Kidney (tissue), 13 donors: ENCODE measurements at regions not wholly inside any gene's neighbourhood (a gene's known extent, or its start where the extent isn't known, plus 50 kb on each side); places are given as distances from the start of the nearest gene placed in this dataset.

Experiments used
- DNase-seq, 5 donors: peaks; one replicate each; pipeline ENCODE4 v3.0.0-alpha.2; 2013 to 2020
- FAIRE-seq: peaks from 2 replicates; lab custom pipeline; 2012; peaks lifted over from hg19 to GRCh38; lab: Jason Lieb, UNC
- H3K27ac ChIP-seq, 2 donors: one replicate each; pipeline ENCODE4 v1.7.0; 2013; ENCODE audit warnings: low read depth in 2 of 2, low read length in 2 of 2, inconsistent platforms in 1 of 2
- H3K27me3 ChIP-seq: one replicate; pipeline ENCODE4 v1.7.1; 2013; ENCODE audit warnings: low read length, inconsistent platforms; ENCODE audit not compliant: control insufficient read depth, insufficient read depth
- H3K36me3 ChIP-seq, 3 donors: one replicate each; pipeline versions ENCODE4 v1.7.0 to v1.7.1; 2013; ENCODE audit warnings: low read length in 3 of 3, control low read depth in 1 of 3, inconsistent platforms in 1 of 3; ENCODE audit not compliant: insufficient read depth in 3 of 3, control insufficient read depth in 2 of 3
- H3K4me1 ChIP-seq, 3 donors: one replicate each; pipeline versions ENCODE4 v1.7.0 to v1.7.1; 2013; ENCODE audit warnings: low read length in 3 of 3, inconsistent platforms in 1 of 3, low read depth in 1 of 3; ENCODE audit not compliant: control insufficient read depth in 2 of 3, insufficient read depth in 2 of 3
- H3K4me3 ChIP-seq, 3 donors: one replicate each; pipeline versions ENCODE4 v1.7.0 to v1.8.1; 2013; ENCODE audit warnings: low read length in 3 of 3, control low read depth in 1 of 3, inconsistent platforms in 1 of 3
- H3K9ac ChIP-seq, 3 donors: one replicate each; pipeline versions ENCODE4 v1.7.0 to v1.7.1; 2013; ENCODE audit warnings: low read length in 3 of 3, control low read depth in 1 of 3, inconsistent platforms in 1 of 3
- H3K9me3 ChIP-seq, 3 donors: one replicate each; pipeline versions ENCODE4 v1.7.0 to v1.7.1; 2013; ENCODE audit warnings: low read length in 3 of 3, control low read depth in 1 of 3, inconsistent platforms in 1 of 3; ENCODE audit not compliant: control insufficient read depth in 2 of 3, insufficient read depth in 1 of 3
- CTCF ChIP-seq: IDR thresholded peaks from 3 replicates; pipeline ENCODE4 v1.5.1; 2012; ENCODE audit warnings: mild to moderate bottlenecking, moderate library complexity, borderline replicate concordance; ENCODE audit not compliant: insufficient read depth; ENCODE audit errors: extremely low read depth
- intact Hi-C: fragments of 100-400 bp; cut with DNase I; formaldehyde crosslinking; loops from one replicate; pipeline ENCODE4 v1.11.1; 2022
- donor health status: control.
- donor health status: control.
- donor health status: control.
- donor health status: control.
- donor health status: control.
- donor health status: DM: yes; HTN: yes; CAD: no.
- donor health status: Normal renal cell carcinoma (clear cell type).

GRCh38 chr10:3959370-3960325, 174.6 kb upstream of the KLF6 start:
- intact Hi-C loops, result no loop called here
- FAIRE-seq, result no peak
- no peak overlapping the region for H3K9ac ChIP-seq
- TF ChIP-seq CTCF, result no peak
- no peaks in the 10 kb centered on the region for H3K27me3 ChIP-seq
- H3K4me1 ChIP-seq, result peaks cover 0 to 3% (median 0%) of the 10 kb centered on the region in 3 donors
- H3K9me3 ChIP-seq, result no peaks in the 10 kb centered on the region
- H3K36me3 ChIP-seq, result no peaks in the 10 kb centered on the region
- DNase-seq, result no peak
- H3K4me3 ChIP-seq, result no peak overlapping the region
- no peak overlapping the region for H3K27ac ChIP-seq

GRCh38 chr10:3958472-3958996, 173.5 kb upstream of the KLF6 start:
- Histone ChIP-seq H3K4me3 (no peak overlapping the region), H3K27ac (no peak overlapping the region), H3K9me3 (no peaks in the 10 kb centered on the region), H3K36me3 (no peaks in the 10 kb centered on the region), H3K27me3 (no peaks in the 10 kb centered on the region), H3K9ac (no peak overlapping the region), H3K4me1 (peaks cover 0 to 3% (median 0%) of the 10 kb centered on the region in 3 donors)
- no peak for TF ChIP-seq CTCF
- no peak for DNase-seq
- intact Hi-C loops, result no loop called here
- FAIRE-seq, result no peak

- no peak for DNase-seq
Observed at GRCh38 chr10:3955955-3956617, 171.1 kb upstream of the KLF6 start.

More at GRCh38 chr10:3955955-3956617, 171.1 kb upstream of the KLF6 start:
- Histone ChIP-seq H3K9ac (no peak overlapping the region), H3K27me3 (no peaks in the 10 kb centered on the region), H3K9me3 (no peaks in the 10 kb centered on the region), H3K4me1 (no peaks in the 10 kb centered on the region), H3K27ac (no peak overlapping the region), H3K36me3 (no peaks in the 10 kb centered on the region), H3K4me3 (no peak overlapping the region)
- intact Hi-C loops, result no loop called here
- no peak for TF ChIP-seq CTCF
- no peak for FAIRE-seq
